ENCODE measurements at regions not wholly inside any gene's neighbourhood (a gene's known extent, or its start where the extent isn't known, plus 50 kb on each side); places are given as distances from the start of the nearest gene placed in this dataset.

- Histone ChIP-seq H3K9me3 (ENCODE audit: insufficient read depth, low read length) (no peaks in the 10 kb centered on the region), H3K9ac (ENCODE audit: low read length) (no peak overlapping the region), H4K20me1 (ENCODE audit: low read depth, low read length) (no peaks in the 10 kb centered on the region), H3K36me3 (ENCODE audit: low read length) (no peaks in the 10 kb centered on the region), H3K27me3 (ENCODE audit: low read length) (no peaks in the 10 kb centered on the region), H3K4me3 (ENCODE audit: insufficient read depth, low read length, poor library complexity, severe bottlenecking) (no peak overlapping the region), H3F3A (ENCODE audit: insufficient read depth) (no peaks in the 10 kb centered on the region), H3K4me2 (ENCODE audit: low read depth, low read length, poor library complexity, severe bottlenecking) (no peak overlapping the region), H3K9me2 (replicated peaks; ENCODE audit: insufficient read depth, low read length) (no peaks in the 10 kb centered on the region), H2AFZ (ENCODE audit: low read depth, low read length, severe bottlenecking) (no peak overlapping the region), H3K27ac (ENCODE audit: low read depth, low read length) (no peak overlapping the region), H3K79me2 (ENCODE audit: insufficient read depth, low read length) (no peaks in the 10 kb centered on the region)
- TF ChIP-seq, protein P1, sequence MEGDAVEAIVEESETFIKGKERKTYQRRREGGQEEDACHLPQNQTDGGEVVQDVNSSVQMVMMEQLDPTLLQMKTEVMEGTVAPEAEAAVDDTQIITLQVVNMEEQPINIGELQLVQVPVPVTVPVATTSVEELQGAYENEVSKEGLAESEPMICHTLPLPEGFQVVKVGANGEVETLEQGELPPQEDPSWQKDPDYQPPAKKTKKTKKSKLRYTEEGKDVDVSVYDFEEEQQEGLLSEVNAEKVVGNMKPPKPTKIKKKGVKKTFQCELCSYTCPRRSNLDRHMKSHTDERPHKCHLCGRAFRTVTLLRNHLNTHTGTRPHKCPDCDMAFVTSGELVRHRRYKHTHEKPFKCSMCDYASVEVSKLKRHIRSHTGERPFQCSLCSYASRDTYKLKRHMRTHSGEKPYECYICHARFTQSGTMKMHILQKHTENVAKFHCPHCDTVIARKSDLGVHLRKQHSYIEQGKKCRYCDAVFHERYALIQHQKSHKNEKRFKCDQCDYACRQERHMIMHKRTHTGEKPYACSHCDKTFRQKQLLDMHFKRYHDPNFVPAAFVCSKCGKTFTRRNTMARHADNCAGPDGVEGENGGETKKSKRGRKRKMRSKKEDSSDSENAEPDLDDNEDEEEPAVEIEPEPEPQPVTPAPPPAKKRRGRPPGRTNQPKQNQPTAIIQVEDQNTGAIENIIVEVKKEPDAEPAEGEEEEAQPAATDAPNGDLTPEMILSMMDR (IDR thresholded peaks at IDR 0.05; ENCODE audit: insufficient read depth, low read length, poor library complexity, severe bottlenecking): no peak
- TF ChIP-seq EZH2phosphoT487 (conservative IDR thresholded peaks at IDR 0.05; ENCODE audit: low read length): no peak
These were observed 183.5 kb upstream of the AFDN start for GRCh38 chr6:167643223-167643622.

- Histone ChIP-seq H3F3A (ENCODE audit: insufficient read depth) (no peaks in the 10 kb centered on the region), H3K27ac (ENCODE audit: low read depth, low read length) (no peak overlapping the region)
These were observed 183.0 kb upstream of the AFDN start for GRCh38 chr6:167643716-167644115.

GRCh38 chr6:167644412-167645132 lies 182.1 kb upstream of the AFDN start:
- no peak overlapping the region for H3K9ac ChIP-seq (ENCODE audit: low read length)
- no peaks in the 10 kb centered on the region for H4K20me1 ChIP-seq (ENCODE audit: low read depth, low read length)
- no peaks in the 10 kb centered on the region for H3K27me3 ChIP-seq (ENCODE audit: low read length)
- no peak overlapping the region for H3K27ac ChIP-seq (ENCODE audit: low read depth, low read length)
- no peaks in the 10 kb centered on the region for H3F3A ChIP-seq (ENCODE audit: insufficient read depth)
- no peaks in the 10 kb centered on the region for H3K9me2 ChIP-seq (replicated peaks; ENCODE audit: insufficient read depth, low read length)
- H3K4me2 ChIP-seq (ENCODE audit: low read depth, low read length, poor library complexity, severe bottlenecking): no peak overlapping the region
- no peaks in the 10 kb centered on the region for H3K36me3 ChIP-seq (ENCODE audit: low read length)
- TF ChIP-seq EZH2phosphoT487 (conservative IDR thresholded peaks at IDR 0.05; ENCODE audit: low read length): no peak
- TF ChIP-seq, protein P1 (IDR thresholded peaks at IDR 0.05; ENCODE audit: insufficient read depth, low read length, poor library complexity, severe bottlenecking): no peak
- H2AFZ ChIP-seq (ENCODE audit: low read depth, low read length, severe bottlenecking): no peak overlapping the region
- H3K79me2 ChIP-seq (ENCODE audit: insufficient read depth, low read length): no peaks in the 10 kb centered on the region
- H3K9me3 ChIP-seq (ENCODE audit: insufficient read depth, low read length): no peaks in the 10 kb centered on the region
- no peak overlapping the region for H3K4me3 ChIP-seq (ENCODE audit: insufficient read depth, low read length, poor library complexity, severe bottlenecking)

More at GRCh38 chr6:167643716-167644115, 183.0 kb upstream of the AFDN start:
- no peak overlapping the region for H3K4me2 ChIP-seq (ENCODE audit: low read depth, low read length, poor library complexity, severe bottlenecking)
- H3K9ac ChIP-seq (ENCODE audit: low read length): no peak overlapping the region
- no peaks in the 10 kb centered on the region for H3K9me2 ChIP-seq (replicated peaks; ENCODE audit: insufficient read depth, low read length)
- H3K27me3 ChIP-seq (ENCODE audit: low read length): no peaks in the 10 kb centered on the region
- H3K36me3 ChIP-seq (ENCODE audit: low read length): no peaks in the 10 kb centered on the region
- no peak overlapping the region for H3K4me3 ChIP-seq (ENCODE audit: insufficient read depth, low read length, poor library complexity, severe bottlenecking)
- no peak overlapping the region for H2AFZ ChIP-seq (ENCODE audit: low read depth, low read length, severe bottlenecking)
- H4K20me1 ChIP-seq (ENCODE audit: low read depth, low read length): no peaks in the 10 kb centered on the region
- H3K79me2 ChIP-seq (ENCODE audit: insufficient read depth, low read length): no peaks in the 10 kb centered on the region
- TF ChIP-seq, protein P1 (IDR thresholded peaks at IDR 0.05; ENCODE audit: insufficient read depth, low read length, poor library complexity, severe bottlenecking): no peak
- TF ChIP-seq EZH2phosphoT487 (conservative IDR thresholded peaks at IDR 0.05; ENCODE audit: low read length): no peak
- H3K9me3 ChIP-seq (ENCODE audit: insufficient read depth, low read length): no peaks in the 10 kb centered on the region
